Ovary (tissue), 3 donors: ENCODE measurements at regions not wholly inside any gene's neighbourhood (a gene's known extent, or its start where the extent isn't known, plus 50 kb on each side); places are given as distances from the start of the nearest gene placed in this dataset.

Experiments
- CTCF ChIP-seq, 3 donors: fragments of 450-650 bp in 2 of 3; fragments of 200-600 bp in 1 of 3; IDR thresholded peaks; one replicate each; pipeline versions ENCODE4 v1.5.1 to v1.8.0; 2016 to 2022; ENCODE audit warnings: antibody characterized with exemption in 3 of 3, mild to moderate bottlenecking in 1 of 3
- EP300 ChIP-seq: sonication (generic); formaldehyde crosslinking; IDR thresholded peaks from one replicate; pipeline ENCODE4 v1.6.1; 2017; ENCODE audit warnings: antibody characterized with exemption
- donor health status: DM: no; HTN: no; CAD: no.

- TF ChIP-seq CTCF (IDR thresholded peaks at IDR 0.05) (no peak), EP300 (no peak)
These were observed 73.0 kb upstream of the PCSK6 start for GRCh38 chr15:101562428-101563059.
